GM06990 (cell line): ENCODE measurements at regions not wholly inside any gene's neighbourhood (a gene's known extent, or its start where the extent isn't known, plus 50 kb on each side); places are given as distances from the start of the nearest gene placed in this dataset.

Experiments
- DNase-seq: peaks from one replicate; pipeline ENCODE4 v3.0.0-alpha.2; 2011; ENCODE audit not compliant: insufficient read length; ENCODE audit errors: extremely low read depth
- H3K27me3 ChIP-seq: replicated peaks from 2 replicates; pipeline ENCODE4 v1.6.0; 2011; ENCODE audit warnings: low read length; ENCODE audit not compliant: control insufficient read depth, insufficient read depth
- H3K36me3 ChIP-seq: 2 replicates; pipeline ENCODE4 v1.5.1; 2011; ENCODE audit warnings: low read length; ENCODE audit not compliant: control insufficient read depth, insufficient read depth
- H3K4me3 ChIP-seq: replicated peaks from 2 replicates; pipeline ENCODE4 v1.5.1; 2011; ENCODE audit warnings: low read depth, mild to moderate bottlenecking, control low read depth, low read length
- TF ChIP-seq, protein P1 (sequence below): IDR thresholded peaks from 2 replicates; pipeline ENCODE4 v1.5.1; 2011; ENCODE audit warnings: low read length, control low read depth, mild to moderate bottlenecking, inconsistent platforms; ENCODE audit not compliant: insufficient read depth, poor library complexity, severe bottlenecking

GRCh38 chr10:29809383-29809782, 174.6 kb upstream of the SVIL start:
- Histone ChIP-seq H3K36me3 (no peaks in the 10 kb centered on the region), H3K4me3 (no peak overlapping the region), H3K27me3 (no peaks in the 10 kb centered on the region; the same call in 1 of the 2 replicates)
- no peak for DNase-seq
- TF ChIP-seq, protein P1, sequence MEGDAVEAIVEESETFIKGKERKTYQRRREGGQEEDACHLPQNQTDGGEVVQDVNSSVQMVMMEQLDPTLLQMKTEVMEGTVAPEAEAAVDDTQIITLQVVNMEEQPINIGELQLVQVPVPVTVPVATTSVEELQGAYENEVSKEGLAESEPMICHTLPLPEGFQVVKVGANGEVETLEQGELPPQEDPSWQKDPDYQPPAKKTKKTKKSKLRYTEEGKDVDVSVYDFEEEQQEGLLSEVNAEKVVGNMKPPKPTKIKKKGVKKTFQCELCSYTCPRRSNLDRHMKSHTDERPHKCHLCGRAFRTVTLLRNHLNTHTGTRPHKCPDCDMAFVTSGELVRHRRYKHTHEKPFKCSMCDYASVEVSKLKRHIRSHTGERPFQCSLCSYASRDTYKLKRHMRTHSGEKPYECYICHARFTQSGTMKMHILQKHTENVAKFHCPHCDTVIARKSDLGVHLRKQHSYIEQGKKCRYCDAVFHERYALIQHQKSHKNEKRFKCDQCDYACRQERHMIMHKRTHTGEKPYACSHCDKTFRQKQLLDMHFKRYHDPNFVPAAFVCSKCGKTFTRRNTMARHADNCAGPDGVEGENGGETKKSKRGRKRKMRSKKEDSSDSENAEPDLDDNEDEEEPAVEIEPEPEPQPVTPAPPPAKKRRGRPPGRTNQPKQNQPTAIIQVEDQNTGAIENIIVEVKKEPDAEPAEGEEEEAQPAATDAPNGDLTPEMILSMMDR = no peak

DNA sequence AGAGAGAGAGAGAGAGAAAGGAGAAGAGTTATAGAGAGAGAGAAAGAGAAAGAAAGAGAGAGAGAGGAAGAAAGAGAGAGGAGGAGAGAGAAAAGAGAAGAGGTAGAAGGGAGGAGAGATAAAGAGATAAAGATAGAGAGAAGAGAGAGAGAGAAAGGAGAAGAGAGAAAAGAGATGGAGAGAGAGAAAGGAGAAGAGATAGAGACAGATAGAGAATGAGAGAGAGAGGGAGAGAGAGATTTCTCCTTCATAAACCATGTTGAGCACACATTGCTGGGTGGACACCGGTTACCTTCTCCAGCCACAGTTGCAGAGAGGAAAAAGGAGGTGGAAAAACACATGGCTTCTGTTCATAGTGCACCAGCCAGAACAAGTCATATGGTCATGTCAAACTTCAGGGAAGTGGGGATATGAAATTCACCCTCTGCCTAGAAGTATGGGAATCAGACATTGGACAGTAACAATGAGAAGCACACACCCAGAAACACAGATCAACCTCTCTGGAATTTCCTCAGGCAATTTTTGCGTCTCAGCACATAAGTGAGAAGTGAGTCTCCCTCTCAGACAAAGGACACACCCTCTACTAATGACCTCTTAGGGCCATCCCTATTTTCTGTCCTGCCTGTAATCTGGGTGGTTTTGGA, 172.5 kb upstream of the SVIL start:
- no peaks in the 10 kb centered on the region; the same call in 1 of the 2 replicates for H3K27me3 ChIP-seq
- H3K36me3 ChIP-seq = no peaks in the 10 kb centered on the region
- no peak for DNase-seq
- TF ChIP-seq, protein P1 = no peak
- no peak overlapping the region for H3K4me3 ChIP-seq

- TF ChIP-seq, protein P1 = no peak
- no peak for DNase-seq
- no peaks in the 10 kb centered on the region for H3K36me3 ChIP-seq
These were observed 171.6 kb upstream of the SVIL start for GRCh38 chr10:29806350-29806788.

GRCh38 chr10:29805134-29805723, 170.5 kb upstream of the SVIL start:
- H3K4me3 ChIP-seq = no peak overlapping the region
- no peaks in the 10 kb centered on the region for H3K36me3 ChIP-seq
- DNase-seq = no peak
- TF ChIP-seq, protein P1 = no peak
- no peaks in the 10 kb centered on the region; the same call in 1 of the 2 replicates for H3K27me3 ChIP-seq

More at GRCh38 chr10:29806350-29806788, 171.6 kb upstream of the SVIL start:
- H3K4me3 ChIP-seq = no peak overlapping the region
- H3K27me3 ChIP-seq = no peaks in the 10 kb centered on the region; the same call in 1 of the 2 replicates

GRCh38 chr10:29804025-29804852, 169.5 kb upstream of the SVIL start:
- no peak for DNase-seq
- Histone ChIP-seq H3K4me3 (no peak overlapping the region), H3K36me3 (no peaks in the 10 kb centered on the region)

More at GRCh38 chr10:29804025-29804852, 169.5 kb upstream of the SVIL start:
- TF ChIP-seq, protein P1 = no peak
- H3K27me3 ChIP-seq = no peaks in the 10 kb centered on the region; the same call in 1 of the 2 replicates
